ENCODE measurements at regions not wholly inside any gene's neighbourhood (a gene's known extent, or its start where the extent isn't known, plus 50 kb on each side); places are given as distances from the start of the nearest gene placed in this dataset.

GRCh38 chr7:116083796-116084195, 53.2 kb upstream of the TFEC start:
- no peak for DNase-seq (ENCODE audit: low spot score)

GRCh38 chr7:116086547-116087045, 56.0 kb upstream of the TFEC start:
- DNase-seq (ENCODE audit: low spot score): no peak

- no peak for DNase-seq (ENCODE audit: low spot score)
Measured at GRCh38 chr7:116087291-116087690, 56.7 kb upstream of the TFEC start.

GRCh38 chr7:116087984-116088383, 57.4 kb upstream of the TFEC start:
- DNase-seq (ENCODE audit: low spot score): no peak

DNA sequence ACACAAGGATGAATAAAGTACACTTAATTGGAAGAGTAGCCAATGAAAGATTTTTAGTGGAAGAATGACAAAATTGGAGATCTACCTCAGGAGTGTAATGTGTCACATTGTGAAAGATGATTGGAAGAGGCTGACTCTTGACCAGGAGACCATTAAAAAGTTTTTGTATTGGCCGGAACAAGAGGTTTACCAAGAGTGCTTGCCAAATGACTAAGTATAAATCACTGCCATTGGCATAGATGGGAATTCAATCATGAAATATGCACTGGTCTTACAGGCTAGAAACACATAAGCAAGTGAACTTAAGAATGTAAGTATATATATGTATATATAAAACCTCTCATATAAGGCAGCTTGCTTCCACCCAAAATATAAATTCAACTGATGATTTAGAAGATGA, 58.7 kb upstream of the TFEC start:
- no peak for DNase-seq (ENCODE audit: low spot score)

DNA sequence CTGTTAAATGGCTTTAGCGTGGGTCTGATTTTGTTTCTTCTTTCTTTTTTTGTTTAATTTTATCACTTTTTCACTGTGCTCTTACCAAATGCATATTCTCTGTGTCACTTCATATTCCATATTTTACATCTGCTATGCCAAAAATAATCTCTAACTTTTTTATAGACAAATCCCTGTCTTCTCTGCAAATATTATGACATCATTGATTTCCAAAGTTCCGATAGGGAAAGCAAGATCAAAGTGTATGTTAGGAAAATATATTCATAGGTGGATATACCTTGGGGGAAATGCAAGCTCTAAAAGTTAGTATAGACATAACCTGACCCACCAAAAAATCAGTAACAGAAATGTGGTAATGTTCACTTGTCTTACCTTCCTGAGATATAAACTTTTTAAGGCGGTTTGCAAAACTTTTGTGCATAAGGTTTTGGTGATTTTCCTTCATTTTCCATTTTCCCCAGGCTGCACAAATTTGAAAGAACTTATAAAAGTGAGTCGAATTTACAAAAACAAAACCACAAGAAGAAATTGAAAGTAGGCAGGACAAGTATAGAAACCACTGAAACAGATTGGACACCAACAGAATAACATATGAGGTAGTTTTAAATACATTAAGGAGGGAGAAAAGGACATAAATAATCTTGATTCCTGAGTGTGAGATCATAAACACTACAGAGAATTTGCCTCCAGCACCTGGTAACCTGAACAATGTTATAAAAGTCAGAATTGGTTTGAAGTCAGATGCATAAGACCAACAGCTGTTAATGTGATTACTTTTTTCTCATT, 63.1 kb upstream of the TFEC start:
- no peak for DNase-seq (ENCODE audit: low spot score)

DNA sequence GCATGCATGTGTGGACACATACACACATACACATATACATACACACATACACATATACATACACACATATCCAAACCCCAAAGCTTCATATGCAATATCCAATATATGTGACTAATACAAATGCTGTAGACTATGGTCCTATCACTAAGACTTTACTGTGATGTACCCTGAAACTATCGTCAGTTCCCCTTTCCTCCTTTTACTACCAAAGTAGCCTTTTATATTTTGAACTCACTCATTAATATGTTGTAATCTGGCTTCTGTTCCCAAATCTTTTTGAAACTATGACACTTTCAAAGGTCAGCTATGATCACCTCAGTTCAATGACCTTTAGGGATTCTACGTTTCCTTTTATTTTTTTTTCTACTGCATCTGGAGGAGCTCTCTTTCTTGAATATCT, 64.8 kb upstream of the TFEC start:
- DNase-seq (ENCODE audit: low spot score): no peak

DNA sequence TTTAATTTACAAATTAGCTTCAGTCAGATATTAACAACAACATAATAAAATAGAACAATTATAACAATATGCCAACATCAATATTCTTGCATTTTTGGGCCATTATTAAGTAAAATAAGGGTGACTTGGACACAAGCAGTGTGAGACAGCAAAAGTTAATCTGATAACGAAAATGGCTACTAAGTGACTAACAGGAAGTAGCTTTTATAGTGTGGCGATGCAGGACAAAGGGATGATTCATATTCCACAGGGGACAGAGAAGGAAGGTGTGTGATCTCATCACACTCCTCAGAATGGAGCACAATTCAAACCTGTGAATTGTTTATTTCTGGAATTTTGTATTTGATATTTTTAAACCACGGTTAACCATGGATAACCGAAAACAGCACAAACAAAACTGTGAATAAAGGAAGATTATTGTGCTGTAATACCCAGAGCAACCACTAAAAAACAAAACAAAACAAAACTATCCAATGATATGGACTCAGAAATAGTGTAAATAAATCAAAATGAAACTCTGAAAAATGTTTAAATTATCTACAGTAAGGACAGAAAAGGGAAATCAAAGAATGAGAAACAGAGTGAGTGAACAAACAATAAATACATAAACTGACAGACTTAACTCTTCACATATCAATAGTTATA, 66.9 kb upstream of the TFEC start:
- DNase-seq (ENCODE audit: low spot score): peak; percentile 63

- DNase-seq (ENCODE audit: low spot score): no peak
Measured at GRCh38 chr7:116098175-116098574, 67.6 kb upstream of the TFEC start.

DNA sequence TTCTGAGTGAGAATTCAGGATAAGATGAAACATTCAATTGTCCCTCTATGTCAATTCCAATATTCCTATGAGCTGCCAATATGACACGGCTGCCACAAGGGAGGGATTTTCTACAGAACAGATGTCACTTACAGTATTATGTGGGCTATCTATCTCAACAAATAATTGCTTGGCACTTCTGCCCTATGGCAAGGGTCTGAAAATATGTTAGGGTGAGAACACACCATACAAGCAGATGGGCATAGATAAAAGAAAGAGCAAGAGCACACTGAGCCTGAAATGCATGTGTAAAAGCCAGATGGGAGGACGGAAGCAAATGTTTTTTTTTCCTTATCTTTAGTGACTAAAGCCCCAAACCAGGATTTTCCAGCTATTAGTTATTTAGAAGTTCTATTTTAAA, 70.1 kb upstream of the TFEC start:
- no peak for DNase-seq (ENCODE audit: low spot score)

DNA sequence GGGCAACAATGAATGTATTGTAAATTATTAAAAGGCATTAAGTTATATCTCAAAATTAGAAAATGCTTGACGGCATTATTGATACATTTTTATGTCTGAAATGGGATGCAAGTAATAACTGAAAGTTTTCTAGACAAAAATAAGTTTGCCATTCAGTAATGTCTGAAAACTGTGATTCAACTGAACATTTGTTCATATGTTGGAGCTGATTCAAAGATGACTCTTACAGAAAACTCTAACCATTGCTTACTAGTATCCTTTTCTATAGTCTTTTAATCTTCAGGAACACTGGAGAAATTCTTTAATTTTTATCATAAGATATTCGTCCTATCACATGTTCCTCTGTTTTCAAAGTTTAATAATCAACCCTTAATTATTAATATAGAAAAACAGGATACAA, 71.1 kb upstream of the TFEC start:
- DNase-seq (ENCODE audit: low spot score): no peak

GRCh38 chr7:116111475-116111874, 80.9 kb upstream of the TFEC start:
- DNase-seq (ENCODE audit: low spot score): no peak

- no peak for DNase-seq (ENCODE audit: low spot score)
Measured at GRCh38 chr7:116113310-116113709, 82.7 kb upstream of the TFEC start.

GRCh38 chr7:116120839-116121238, 89.5 kb upstream of the TES start:
- no peak for DNase-seq (ENCODE audit: low spot score)

- DNase-seq (ENCODE audit: low spot score): peak; percentile 40
Measured at GRCh38 chr7:116122972-116123595, 87.3 kb upstream of the TES start.

GRCh38 chr7:116128139-116128538, 82.2 kb upstream of the TES start:
- no peak for DNase-seq (ENCODE audit: low spot score)

- no peak for DNase-seq (ENCODE audit: low spot score)
Measured at GRCh38 chr7:116135306-116135705, 75.0 kb upstream of the TES start.

- peak; percentile 74 for DNase-seq (ENCODE audit: low spot score)
Measured at GRCh38 chr7:116138202-116138801, 72.0 kb upstream of the TES start.

- DNase-seq (ENCODE audit: low spot score): peak; percentile 73
Measured at GRCh38 chr7:116139007-116139406, 71.3 kb upstream of the TES start.

- DNase-seq (ENCODE audit: low spot score): no peak
Measured at GRCh38 chr7:116139807-116140206, 70.5 kb upstream of the TES start.

DNA sequence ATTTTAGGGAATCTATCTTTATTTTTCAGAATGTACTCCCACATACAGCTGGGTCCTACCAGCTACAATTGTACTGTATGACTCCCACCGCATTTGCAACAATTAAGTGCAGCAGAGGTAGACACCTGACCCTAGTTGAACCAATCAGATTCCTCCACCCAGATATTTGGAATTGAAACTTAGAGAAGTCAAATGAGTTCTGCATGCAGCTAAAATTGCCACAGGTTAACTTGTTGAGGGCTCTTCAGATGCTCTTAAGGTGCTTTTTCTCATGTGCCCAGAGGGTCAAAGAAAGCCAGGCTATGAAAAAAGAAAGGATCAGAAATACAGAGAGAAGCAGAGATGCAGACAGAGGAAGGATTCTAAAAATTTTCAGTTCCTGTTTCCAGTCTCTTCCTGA, 68.0 kb upstream of the TES start:
- no peak for DNase-seq (ENCODE audit: low spot score)

DNA sequence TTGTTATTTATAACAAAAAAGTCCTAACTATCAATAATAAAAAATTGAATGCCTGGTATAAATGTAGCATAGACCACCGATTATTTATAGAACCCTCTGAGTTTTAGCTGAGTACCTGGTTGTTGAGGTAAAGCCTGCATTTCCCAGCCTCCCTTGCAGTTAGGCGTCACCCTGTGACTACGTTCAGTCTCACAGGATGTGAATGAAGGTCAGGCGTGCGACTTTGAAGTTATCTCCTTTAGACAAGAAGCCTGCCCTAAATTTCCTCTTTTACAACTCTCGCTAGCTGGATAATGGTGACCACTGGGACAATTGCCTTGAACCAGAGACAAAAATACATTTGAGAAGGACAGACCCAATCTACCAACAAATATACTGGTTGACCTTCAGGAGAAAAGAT, 67.5 kb upstream of the TES start:
- no peak for DNase-seq (ENCODE audit: low spot score)
